ENCODE measurements at regions not wholly inside any gene's neighbourhood (a gene's known extent, or its start where the extent isn't known, plus 50 kb on each side); places are given as distances from the start of the nearest gene placed in this dataset.

DNA sequence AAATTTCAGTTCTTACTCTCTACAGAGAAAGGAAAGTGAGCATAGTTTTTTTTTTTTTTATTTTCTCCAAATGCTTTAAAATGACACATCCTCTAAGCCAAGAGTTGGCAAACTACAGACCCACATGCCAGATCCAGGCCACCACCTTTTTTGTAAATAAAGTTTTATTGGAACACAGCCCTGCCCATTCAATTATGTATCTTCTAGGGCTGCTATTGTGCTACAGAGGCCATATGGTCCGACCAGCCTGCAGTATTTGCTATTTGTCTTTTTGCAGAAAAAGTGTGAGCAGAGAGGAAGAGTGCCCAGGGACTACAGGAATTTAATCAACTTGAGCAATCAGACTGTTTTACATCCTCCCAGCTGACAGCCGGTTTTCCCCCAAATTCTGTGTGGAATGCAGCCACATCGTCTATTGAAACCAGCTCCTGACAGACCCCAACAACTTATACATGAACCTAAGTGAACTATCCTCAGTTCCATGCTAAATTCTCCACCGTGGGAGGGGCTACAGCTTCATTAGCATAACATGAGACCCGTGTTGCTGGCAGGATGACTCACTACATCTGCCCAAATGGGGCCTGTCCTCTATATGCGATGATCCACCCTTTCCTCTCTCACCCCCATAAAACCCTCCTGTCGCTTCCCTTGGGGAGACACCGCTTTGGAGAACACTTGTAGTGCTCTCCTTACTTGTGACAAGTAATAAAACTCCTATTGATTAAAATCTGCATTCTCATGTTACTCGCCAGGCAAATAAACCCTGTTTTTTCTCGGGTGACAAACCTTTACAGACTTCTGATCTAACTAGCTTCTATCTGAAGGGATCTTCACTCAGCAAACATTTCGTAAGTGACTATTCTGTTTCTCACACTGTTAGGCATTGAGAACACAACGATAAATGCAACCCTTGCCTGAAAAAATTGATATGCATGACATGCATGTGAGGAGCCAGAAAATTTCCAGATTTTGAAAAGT is 149.4 kb upstream of the HS3ST3A1 start:
- WGBS, result 50% methylated on average over 12 of the region's 12 CpGs
- no peak overlapping the region for H3K27ac ChIP-seq (ENCODE audit: low read depth)
- no peak overlapping the region for H3K4me3 ChIP-seq (ENCODE audit: low read depth, low read length)
- peak; percentile 11 for DNase-seq (ENCODE audit: extremely low spot score)
- H3K36me3 ChIP-seq (ENCODE audit: insufficient read depth), result no peaks in the 10 kb centered on the region
- no peaks in the 10 kb centered on the region for H3K4me1 ChIP-seq (ENCODE audit: insufficient read depth)

DNA sequence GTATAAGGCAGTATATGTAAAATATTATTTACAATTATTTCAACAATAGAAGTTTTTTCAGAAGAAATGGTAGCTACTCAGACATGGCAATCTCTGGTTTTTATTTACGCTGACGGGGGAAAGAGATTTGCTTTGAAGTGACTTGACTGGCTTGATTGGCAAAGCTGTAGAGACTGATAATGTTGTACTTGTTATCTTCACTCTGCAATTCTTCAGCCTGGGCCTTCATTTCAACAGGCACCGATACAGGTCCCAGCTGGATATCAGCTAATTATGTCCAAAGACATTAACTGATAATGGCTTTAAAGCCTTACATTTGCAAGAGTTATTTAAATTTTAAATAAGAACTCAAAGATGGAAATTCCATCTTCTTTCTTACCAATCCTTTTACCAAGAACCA is 151.4 kb upstream of the HS3ST3A1 start:
- Histone ChIP-seq H3K36me3 (ENCODE audit: insufficient read depth) (no peaks in the 10 kb centered on the region), H3K27ac (ENCODE audit: low read depth) (no peak overlapping the region), H3K4me3 (ENCODE audit: low read depth, low read length) (no peak overlapping the region), H3K4me1 (ENCODE audit: insufficient read depth) (no peaks in the 10 kb centered on the region)
- DNase-seq (ENCODE audit: extremely low spot score), result no peak
- 75% methylated on average over 3 of the region's 3 CpGs for WGBS

DNA sequence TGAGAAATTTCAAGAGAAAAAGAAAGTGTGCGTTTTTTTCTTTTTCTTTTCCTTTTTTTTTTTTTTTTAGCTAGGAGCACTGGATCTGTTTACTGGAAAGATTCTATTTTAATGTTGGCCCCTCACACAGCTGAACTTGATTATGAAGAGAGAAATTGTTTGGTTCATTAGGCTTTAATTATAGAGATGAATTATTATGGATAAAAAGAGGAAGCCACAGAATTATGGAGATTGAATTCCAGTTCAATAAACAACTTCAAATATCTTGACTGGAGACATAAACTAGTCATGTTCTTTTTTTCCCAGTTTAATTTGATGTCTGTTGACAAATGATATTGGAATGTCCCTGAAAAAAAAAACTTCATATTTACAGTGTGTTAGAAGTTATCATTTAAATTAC is 152.0 kb upstream of the HS3ST3A1 start:
- 85% methylated on average over 1 of the region's 1 CpG for WGBS
- no peak overlapping the region for H3K27ac ChIP-seq (ENCODE audit: low read depth)
- no peak overlapping the region for H3K4me3 ChIP-seq (ENCODE audit: low read depth, low read length)
- DNase-seq (ENCODE audit: extremely low spot score), result no peak
- H3K36me3 ChIP-seq (ENCODE audit: insufficient read depth), result no peaks in the 10 kb centered on the region
- no peaks in the 10 kb centered on the region for H3K4me1 ChIP-seq (ENCODE audit: insufficient read depth)

DNA sequence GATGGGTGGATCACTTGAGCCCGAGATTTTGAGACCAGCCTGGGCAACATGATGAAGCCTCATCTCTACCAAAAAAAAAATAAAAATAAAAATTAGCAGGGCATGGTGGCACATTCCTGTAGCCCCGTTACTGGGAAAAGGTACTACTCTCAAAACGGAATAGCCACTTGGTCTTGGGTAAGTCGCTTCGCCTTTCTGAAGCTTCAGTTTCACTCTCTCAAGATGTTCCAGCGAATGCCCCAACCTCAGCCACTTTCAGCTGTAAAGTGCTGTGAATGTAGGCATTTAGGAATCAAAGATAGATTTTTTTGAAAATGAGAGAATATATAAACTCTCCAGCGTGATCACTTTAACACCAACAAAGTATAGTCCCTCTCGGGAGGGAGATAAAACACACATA is 154.1 kb upstream of the HS3ST3A1 start:
- no peak for DNase-seq (ENCODE audit: extremely low spot score)
- H3K27ac ChIP-seq (ENCODE audit: low read depth), result no peak overlapping the region
- H3K4me1 ChIP-seq (ENCODE audit: insufficient read depth), result no peaks in the 10 kb centered on the region
- no peaks in the 10 kb centered on the region for H3K36me3 ChIP-seq (ENCODE audit: insufficient read depth)
- 82% methylated on average over 8 of the region's 8 CpGs for WGBS
- no peak overlapping the region for H3K4me3 ChIP-seq (ENCODE audit: low read depth, low read length)

DNA sequence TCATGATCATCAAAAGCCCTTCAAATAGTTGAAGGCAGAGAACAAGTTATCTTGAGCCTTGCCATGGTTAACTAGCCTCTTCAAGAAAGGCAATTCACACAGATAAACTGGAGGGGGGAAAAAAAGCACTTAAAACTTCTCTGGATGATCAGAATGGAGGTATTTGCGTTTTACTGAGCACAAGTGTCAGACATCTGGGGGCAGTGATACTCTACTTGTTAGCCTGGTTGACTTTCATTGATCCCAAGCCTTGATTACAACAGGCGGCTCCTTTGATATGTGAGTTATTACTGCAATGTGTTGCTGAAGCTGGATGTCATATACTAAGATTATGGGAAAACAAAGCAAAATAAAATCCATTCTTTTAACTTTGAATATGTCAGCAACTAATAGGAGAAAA is 155.0 kb upstream of the HS3ST3A1 start:
- WGBS, result 58% methylated on average over 2 of the region's 2 CpGs
- H3K27ac ChIP-seq (ENCODE audit: low read depth), result no peak overlapping the region
- H3K4me3 ChIP-seq (ENCODE audit: low read depth, low read length), result no peak overlapping the region
- no peak for DNase-seq (ENCODE audit: extremely low spot score)
- H3K4me1 ChIP-seq (ENCODE audit: insufficient read depth), result no peaks in the 10 kb centered on the region
- H3K36me3 ChIP-seq (ENCODE audit: insufficient read depth), result no peaks in the 10 kb centered on the region

DNA sequence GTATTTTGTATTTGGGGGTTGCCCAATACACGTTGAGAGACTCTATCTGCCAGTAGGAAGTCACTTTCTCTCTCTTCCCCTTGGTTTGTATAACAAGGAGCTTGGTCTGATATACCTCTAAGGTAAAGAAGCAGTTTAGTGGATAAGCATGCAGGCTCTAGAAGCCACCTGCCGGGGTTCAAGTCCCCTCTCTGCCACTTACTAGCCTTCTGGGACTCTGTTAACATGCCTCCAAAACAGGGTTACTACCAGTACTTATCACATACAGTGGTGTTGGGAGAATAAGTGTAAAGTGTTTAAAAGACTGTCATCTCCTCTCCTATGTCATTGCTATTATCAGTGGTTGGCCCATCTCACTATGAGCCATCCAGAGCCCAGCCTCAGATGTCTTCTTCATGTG is 156.1 kb upstream of the HS3ST3A1 start:
- H3K4me1 ChIP-seq (ENCODE audit: insufficient read depth), result no peaks in the 10 kb centered on the region
- WGBS, result 72% methylated on average over 2 of the region's 2 CpGs
- no peak for DNase-seq (ENCODE audit: extremely low spot score)

DNA sequence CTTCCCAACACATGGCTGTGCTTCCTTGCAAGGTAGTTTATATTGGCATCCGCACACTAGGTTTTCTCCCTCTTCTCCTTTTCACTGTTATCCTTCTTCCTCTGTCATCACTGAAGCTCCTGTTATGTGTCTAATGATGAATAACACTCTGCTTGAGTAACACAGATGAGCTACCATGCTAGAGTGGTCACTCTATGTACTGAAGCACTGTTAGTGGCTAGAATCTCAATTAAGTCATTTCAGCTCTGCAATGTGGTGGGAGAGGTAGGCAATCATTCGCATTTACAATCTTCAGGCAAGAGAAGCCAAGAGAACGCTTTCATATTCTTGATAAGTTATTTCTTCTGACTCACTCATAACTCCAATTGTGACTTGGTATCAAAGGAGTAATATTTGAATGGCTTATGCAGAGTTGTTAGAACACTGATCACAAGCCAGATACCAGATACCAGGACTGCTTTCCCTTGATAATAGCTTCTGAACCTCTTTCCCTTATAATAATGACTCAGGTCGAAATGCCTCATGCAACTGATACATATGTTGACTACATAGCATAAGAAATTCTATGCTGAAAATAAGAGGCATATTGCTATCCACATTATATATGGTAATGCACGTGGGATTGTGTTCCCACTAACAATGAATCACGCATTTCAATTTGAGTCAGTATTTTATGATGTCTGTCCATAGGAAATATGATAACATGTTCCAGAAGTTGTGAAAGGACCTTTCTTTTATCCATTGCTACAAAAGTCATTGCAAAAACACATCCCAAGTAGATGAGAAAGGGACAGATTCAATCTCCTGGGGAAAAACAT is 158.0 kb upstream of the HS3ST3A1 start:
- Histone ChIP-seq H3K4me1 (ENCODE audit: insufficient read depth) (no peaks in the 10 kb centered on the region), H3K4me3 (ENCODE audit: low read depth, low read length) (no peak overlapping the region), H3K36me3 (ENCODE audit: insufficient read depth) (no peaks in the 10 kb centered on the region), H3K27ac (ENCODE audit: low read depth) (no peak overlapping the region)
- DNase-seq (ENCODE audit: extremely low spot score), result no peak
- WGBS, result 80% methylated on average over 6 of the region's 6 CpGs

More for the DNA sequence above, 156.1 kb upstream of the HS3ST3A1 start:
- no peak overlapping the region for H3K4me3 ChIP-seq (ENCODE audit: low read depth, low read length)
- H3K36me3 ChIP-seq (ENCODE audit: insufficient read depth), result no peaks in the 10 kb centered on the region
- no peak overlapping the region for H3K27ac ChIP-seq (ENCODE audit: low read depth)

DNA sequence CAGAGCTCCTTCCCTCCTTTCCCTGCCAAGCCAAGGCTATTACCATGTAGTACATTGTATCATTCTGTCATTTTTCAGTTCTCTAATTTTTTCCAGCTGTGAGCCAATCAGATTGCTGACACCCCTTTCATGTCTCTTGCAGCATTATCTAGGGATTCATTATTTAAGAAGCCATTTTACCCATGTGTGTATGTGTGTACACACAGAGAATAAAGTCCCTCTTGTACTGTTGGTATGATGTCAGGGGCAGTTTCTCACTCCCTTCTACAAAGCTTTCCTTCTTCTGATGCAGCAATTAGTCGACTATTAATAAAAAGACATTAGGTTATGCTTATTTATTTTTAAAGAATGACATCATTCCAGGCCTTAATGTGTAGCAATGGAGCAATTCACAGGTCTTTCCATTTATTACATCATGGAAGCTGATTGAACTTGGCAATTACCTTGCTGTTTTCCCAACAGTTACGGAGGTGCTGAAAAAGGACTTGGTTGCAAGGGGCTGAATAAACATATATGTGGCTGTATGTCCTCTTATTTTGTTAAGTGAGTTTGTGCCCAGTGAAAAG is 159.4 kb upstream of the HS3ST3A1 start:
- Histone ChIP-seq H3K36me3 (ENCODE audit: insufficient read depth) (no peaks in the 10 kb centered on the region), H3K4me3 (ENCODE audit: low read depth, low read length) (no peak overlapping the region), H3K4me1 (ENCODE audit: insufficient read depth) (no peaks in the 10 kb centered on the region), H3K27ac (ENCODE audit: low read depth) (no peak overlapping the region)
- 86% methylated on average over 2 of the region's 2 CpGs for WGBS
- no peak for DNase-seq (ENCODE audit: extremely low spot score)

DNA sequence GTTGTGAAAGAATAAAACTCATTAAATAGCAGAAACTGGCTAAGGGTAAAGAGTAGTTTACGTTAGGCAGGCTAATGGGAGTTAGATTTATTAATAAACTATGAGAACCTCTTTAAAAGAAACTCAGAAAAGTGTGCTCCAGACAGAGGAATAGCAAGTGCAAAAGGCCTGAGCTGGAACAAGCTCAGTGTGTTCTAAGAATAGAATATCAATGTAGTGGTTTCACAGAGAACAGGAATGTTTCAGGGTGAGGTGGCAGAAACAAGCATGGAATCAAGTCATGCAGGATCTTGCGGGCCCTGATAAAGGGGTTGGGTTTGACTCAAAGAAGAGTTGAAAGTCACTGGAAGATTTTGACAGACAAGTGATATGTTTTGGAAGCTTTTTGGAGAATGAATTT is 164.0 kb upstream of the HS3ST3A1 start:
- 77% methylated on average over 2 of the region's 2 CpGs for WGBS
- Histone ChIP-seq H3K36me3 (ENCODE audit: insufficient read depth) (no peaks in the 10 kb centered on the region), H3K27ac (ENCODE audit: low read depth) (no peak overlapping the region), H3K4me1 (ENCODE audit: insufficient read depth) (no peaks in the 10 kb centered on the region), H3K4me3 (ENCODE audit: low read depth, low read length) (no peak overlapping the region)
- DNase-seq (ENCODE audit: extremely low spot score), result no peak

DNA sequence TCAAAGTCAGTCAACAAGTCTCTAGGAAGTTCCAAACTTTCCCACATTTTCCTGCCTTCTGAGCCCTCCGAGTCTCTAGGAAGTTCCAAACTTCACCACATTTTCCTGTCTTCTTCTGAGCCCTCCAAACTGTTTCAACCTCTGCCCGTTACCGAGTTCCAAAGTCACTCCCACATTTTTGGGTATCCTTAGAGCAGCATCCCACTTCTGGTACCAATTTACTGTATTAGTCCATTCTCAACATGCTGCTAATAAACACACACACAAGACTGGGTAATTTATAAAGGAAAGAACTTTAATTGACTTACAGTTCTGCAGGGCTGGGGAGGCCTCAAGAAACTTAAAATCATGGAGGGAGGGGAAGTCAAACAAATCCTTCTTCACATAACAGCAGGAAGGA is 169.0 kb upstream of the HS3ST3A1 start:
- Histone ChIP-seq H3K4me3 (ENCODE audit: low read depth, low read length) (no peak overlapping the region), H3K27ac (ENCODE audit: low read depth) (no peak overlapping the region), H3K4me1 (ENCODE audit: insufficient read depth) (no peaks in the 10 kb centered on the region), H3K36me3 (ENCODE audit: insufficient read depth) (no peaks in the 10 kb centered on the region)
- no peak for DNase-seq (ENCODE audit: extremely low spot score)
- 94% methylated on average over 3 of the region's 3 CpGs for WGBS

DNA sequence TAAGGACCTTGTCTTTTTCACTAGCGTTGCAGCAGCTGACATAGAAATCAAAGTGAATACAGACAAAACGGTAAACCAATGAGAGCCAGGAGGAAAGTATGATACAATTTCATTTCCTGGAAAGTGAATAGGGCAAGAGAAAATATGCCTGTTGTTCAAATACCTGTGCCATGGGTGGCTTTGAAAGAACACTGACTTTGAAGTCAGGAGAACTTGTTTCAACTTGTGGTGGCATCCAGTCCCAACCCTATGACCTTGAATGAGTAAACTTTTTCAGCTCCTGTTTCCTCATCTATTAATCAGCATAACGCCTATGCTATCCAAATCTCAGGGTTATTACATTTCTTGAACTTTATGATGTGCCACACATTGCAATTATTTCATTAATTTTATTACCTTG is 173.7 kb upstream of the HS3ST3A1 start:
- Histone ChIP-seq H3K4me3 (ENCODE audit: low read depth, low read length) (no peak overlapping the region), H3K27ac (ENCODE audit: low read depth) (no peak overlapping the region), H3K4me1 (ENCODE audit: insufficient read depth) (no peaks in the 10 kb centered on the region), H3K36me3 (ENCODE audit: insufficient read depth) (no peaks in the 10 kb centered on the region)
- DNase-seq (ENCODE audit: extremely low spot score), result no peak
- WGBS, result 27% methylated on average over 3 of the region's 3 CpGs

DNA sequence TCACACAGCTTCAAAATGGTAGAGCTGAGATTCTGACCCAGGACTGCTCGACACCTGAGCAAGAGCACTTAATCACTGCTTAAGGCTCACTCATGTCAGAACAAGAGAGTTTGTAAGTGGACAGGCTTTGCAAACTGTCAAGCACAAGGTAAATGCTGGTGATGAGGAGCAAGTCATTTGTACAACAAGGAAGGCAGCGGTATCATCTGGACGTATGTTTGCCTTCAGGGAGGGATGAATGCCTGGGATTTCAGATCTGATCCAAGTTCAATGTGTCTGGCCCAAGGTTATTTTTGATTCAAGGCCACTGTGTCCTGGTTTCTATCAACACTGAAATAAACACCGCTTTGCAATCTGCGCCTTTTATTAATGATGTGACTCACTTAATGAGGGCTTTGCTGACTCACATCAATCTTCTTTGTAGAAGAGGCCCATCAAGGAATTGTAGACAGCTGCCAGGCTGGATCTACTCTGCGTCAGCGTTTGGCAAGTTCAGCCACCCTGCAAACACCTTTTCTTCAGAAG is 174.4 kb upstream of the HS3ST3A1 start:
- H3K36me3 ChIP-seq (ENCODE audit: insufficient read depth), result no peaks in the 10 kb centered on the region
- H3K4me1 ChIP-seq (ENCODE audit: insufficient read depth), result no peaks in the 10 kb centered on the region
- WGBS, result 51% methylated on average over 7 of the region's 7 CpGs
- DNase-seq (ENCODE audit: extremely low spot score), result no peak
- no peak overlapping the region for H3K27ac ChIP-seq (ENCODE audit: low read depth)
- H3K4me3 ChIP-seq (ENCODE audit: low read depth, low read length), result no peak overlapping the region

DNA sequence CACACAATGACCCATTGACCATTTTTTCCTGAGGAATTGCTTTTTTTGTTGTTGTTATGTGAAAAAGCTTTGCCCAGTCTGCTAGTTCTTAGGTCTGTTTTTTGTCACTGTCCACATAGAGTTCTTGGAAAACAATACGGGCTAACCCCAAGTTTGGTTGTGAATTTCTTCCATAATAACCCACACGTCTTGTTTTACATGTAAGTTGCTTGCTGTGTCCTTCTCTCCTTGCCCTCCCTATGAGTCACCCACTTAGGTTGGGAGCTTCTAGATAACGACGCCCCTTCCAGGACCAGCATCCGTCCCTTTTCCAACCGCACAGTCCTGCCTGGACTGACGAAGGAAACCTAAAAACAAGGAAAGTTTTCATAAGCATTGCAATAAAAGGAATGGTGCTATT is 175.3 kb upstream of the HS3ST3A1 start:
- Histone ChIP-seq H3K36me3 (ENCODE audit: insufficient read depth) (no peaks in the 10 kb centered on the region), H3K4me3 (ENCODE audit: low read depth, low read length) (no peak overlapping the region), H3K27ac (ENCODE audit: low read depth) (no peak overlapping the region), H3K4me1 (ENCODE audit: insufficient read depth) (no peaks in the 10 kb centered on the region)
- WGBS, result 72% methylated on average over 7 of the region's 7 CpGs
- no peak for DNase-seq (ENCODE audit: extremely low spot score)
